ENCODE measurements at regions not wholly inside any gene's neighbourhood (a gene's known extent, or its start where the extent isn't known, plus 50 kb on each side); places are given as distances from the start of the nearest gene placed in this dataset.

DNA sequence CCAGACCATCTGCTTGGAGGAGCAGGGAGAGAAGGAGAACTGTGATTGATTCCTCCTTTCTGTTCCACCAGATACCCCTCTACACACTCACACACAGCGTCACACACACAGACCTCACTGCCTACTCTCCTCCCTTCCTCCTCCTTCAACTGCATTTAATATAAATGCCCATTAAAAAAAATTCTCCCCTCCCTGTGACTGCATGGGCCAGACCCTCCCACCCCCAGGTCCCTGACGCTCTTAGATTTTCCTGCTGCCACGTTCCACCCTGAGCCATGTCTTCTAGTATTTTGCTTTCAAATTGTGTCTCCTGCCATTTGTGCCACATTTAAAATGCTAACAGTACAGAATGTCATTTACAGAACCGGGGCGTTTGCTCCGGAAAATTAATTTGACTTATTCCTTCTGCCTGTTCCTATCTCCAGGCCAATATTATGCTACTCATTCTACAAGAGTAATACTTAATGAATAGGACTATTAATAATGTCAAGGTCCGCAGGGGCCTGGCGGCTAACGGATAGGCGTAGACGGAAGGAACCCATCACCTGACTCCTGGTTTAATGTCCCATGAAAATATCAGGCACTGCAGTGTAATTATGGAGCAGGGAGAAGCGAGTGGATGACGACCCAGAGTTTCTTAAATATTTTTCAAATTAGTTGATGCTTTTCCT lies 100.2 kb downstream of the MRM1 start:
- no peaks in the 10 kb centered on the region for H3K36me3 ChIP-seq (ENCODE audit: control insufficient read depth in 2 of 2, insufficient read depth in 1 of 2, low read length in 2 of 2)
- ChIA-PET CTCF (no interaction called here), POLR2A (no interaction called here)
- H3K27ac ChIP-seq (ENCODE audit: extremely low read depth, low read depth, low read length) = no peak overlapping the region
- no peaks in the 10 kb centered on the region for H3K4me1 ChIP-seq (ENCODE audit: control insufficient read depth, insufficient read depth, low read length)
- no peak overlapping the region for H3K4me3 ChIP-seq (ENCODE audit: low read depth, low read length)
- no peaks in the 10 kb centered on the region for H3K9me3 ChIP-seq (ENCODE audit: control insufficient read depth, insufficient read depth, low read depth, low read length)
- TF ChIP-seq ZSCAN30 (tag by site-specific recombination; IDR thresholded peaks at IDR 0.05) (no peak), ZNF24 (tag by site-specific recombination; IDR thresholded peaks at IDR 0.05) (no peak), ZNF37A (tag by site-specific recombination; IDR thresholded peaks at IDR 0.05) (no peak), ZNF274 (IDR thresholded peaks at IDR 0.05; ENCODE audit: low read length) (no peak), ZNF274 (tag by site-specific recombination; IDR thresholded peaks at IDR 0.05; ENCODE audit: borderline replicate concordance) (no peak), PRDM6 (tag by site-specific recombination; IDR thresholded peaks at IDR 0.05) (no peak), OSR2 (tag by site-specific recombination; IDR thresholded peaks at IDR 0.05) (no peak), ZNF560 (tag by site-specific recombination; IDR thresholded peaks at IDR 0.05; ENCODE audit: borderline replicate concordance) (no peak), ZNF530 (tag by site-specific recombination; IDR thresholded peaks at IDR 0.05; ENCODE audit: low read depth) (no peak), ZSCAN18 (tag by site-specific recombination; IDR thresholded peaks at IDR 0.05) (no peak), SCRT1 (tag by site-specific recombination; IDR thresholded peaks at IDR 0.05; ENCODE audit: borderline replicate concordance) (no peak), ZNF391 (tag by site-specific recombination; IDR thresholded peaks at IDR 0.05; ENCODE audit: borderline replicate concordance, low read depth) (no peak), ZNF521 (tag by site-specific recombination; IDR thresholded peaks at IDR 0.05) (no peak), ZNF2 (tag by site-specific recombination; IDR thresholded peaks at IDR 0.05) (no peak), SP7 (tag by site-specific recombination; IDR thresholded peaks at IDR 0.05) (no peak), ZNF777 (tag by site-specific recombination; IDR thresholded peaks at IDR 0.05; ENCODE audit: borderline replicate concordance) (no peak)
- TF ChIP-seq, protein P1, sequence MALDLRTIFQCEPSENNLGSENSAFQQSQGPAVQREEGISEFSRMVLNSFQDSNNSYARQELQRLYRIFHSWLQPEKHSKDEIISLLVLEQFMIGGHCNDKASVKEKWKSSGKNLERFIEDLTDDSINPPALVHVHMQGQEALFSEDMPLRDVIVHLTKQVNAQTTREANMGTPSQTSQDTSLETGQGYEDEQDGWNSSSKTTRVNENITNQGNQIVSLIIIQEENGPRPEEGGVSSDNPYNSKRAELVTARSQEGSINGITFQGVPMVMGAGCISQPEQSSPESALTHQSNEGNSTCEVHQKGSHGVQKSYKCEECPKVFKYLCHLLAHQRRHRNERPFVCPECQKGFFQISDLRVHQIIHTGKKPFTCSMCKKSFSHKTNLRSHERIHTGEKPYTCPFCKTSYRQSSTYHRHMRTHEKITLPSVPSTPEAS (tag by site-specific recombination; IDR thresholded peaks at IDR 0.05) = no peak
- TF ChIP-seq, protein P2, sequence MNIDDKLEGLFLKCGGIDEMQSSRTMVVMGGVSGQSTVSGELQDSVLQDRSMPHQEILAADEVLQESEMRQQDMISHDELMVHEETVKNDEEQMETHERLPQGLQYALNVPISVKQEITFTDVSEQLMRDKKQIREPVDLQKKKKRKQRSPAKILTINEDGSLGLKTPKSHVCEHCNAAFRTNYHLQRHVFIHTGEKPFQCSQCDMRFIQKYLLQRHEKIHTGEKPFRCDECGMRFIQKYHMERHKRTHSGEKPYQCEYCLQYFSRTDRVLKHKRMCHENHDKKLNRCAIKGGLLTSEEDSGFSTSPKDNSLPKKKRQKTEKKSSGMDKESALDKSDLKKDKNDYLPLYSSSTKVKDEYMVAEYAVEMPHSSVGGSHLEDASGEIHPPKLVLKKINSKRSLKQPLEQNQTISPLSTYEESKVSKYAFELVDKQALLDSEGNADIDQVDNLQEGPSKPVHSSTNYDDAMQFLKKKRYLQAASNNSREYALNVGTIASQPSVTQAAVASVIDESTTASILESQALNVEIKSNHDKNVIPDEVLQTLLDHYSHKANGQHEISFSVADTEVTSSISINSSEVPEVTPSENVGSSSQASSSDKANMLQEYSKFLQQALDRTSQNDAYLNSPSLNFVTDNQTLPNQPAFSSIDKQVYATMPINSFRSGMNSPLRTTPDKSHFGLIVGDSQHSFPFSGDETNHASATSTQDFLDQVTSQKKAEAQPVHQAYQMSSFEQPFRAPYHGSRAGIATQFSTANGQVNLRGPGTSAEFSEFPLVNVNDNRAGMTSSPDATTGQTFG (tag by site-specific recombination; IDR thresholded peaks at IDR 0.05; ENCODE audit: borderline replicate concordance) = no peak
- TF ChIP-seq, protein P3, sequence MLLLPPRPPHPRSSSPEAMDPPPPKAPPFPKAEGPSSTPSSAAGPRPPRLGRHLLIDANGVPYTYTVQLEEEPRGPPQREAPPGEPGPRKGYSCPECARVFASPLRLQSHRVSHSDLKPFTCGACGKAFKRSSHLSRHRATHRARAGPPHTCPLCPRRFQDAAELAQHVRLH (tag by site-specific recombination; IDR thresholded peaks at IDR 0.05) = no peak
- TF ChIP-seq, protein P4, sequence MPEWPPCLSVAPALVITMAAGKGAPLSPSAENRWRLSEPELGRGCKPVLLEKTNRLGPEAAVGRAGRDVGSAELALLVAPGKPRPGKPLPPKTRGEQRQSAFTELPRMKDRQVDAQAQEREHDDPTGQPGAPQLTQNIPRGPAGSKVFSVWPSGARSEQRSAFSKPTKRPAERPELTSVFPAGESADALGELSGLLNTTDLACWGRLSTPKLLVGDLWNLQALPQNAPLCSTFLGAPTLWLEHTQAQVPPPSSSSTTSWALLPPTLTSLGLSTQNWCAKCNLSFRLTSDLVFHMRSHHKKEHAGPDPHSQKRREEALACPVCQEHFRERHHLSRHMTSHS (tag by site-specific recombination; IDR thresholded peaks at IDR 0.05) = no peak

All from HEK293 (cell line).